DMS 273 (cell line): ENCODE measurements at regions not wholly inside any gene's neighbourhood (a gene's known extent, or its start where the extent isn't known, plus 50 kb on each side); places are given as distances from the start of the nearest gene placed in this dataset.
A peak's percentile ranks its signal among the peaks of the same experiment; 100 is the strongest.

ENCODE experiments used
- DNase-seq: peaks from one replicate; lab custom pipeline; 2025; ENCODE audit not compliant: unreplicated experiment; lab: John Stamatoyannopoulos, UW

DNA sequence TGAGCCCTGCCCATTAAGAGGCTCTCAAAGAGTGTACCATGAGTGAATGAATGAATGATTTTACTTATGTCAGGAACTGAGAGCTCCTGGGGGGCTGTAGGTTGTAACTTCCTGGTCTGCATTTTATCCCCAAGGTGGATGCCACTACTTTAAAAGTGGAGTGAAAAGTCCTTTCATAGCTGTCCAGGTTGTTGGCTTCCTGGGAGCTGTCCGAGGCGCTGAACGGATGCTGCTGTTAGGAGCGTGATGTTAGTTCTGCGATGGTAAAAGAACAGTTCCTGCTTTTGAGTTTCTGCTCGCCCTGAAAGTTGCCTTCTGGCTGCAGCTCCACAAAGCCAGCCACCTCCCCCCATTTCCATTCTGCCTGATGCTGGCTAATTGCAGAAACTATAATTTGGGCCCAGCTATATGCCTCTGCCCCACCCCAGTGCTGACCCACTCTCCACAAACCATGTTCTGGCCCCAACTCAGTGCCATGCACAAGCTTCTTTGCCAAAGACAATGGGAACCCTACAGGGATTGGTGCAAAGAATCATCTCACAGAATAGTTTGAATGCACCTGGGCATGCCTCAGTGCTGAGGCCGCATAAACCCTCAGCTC is 330.9 kb upstream of the CDH4 start:
- DNase-seq: peak; percentile 14

DNA sequence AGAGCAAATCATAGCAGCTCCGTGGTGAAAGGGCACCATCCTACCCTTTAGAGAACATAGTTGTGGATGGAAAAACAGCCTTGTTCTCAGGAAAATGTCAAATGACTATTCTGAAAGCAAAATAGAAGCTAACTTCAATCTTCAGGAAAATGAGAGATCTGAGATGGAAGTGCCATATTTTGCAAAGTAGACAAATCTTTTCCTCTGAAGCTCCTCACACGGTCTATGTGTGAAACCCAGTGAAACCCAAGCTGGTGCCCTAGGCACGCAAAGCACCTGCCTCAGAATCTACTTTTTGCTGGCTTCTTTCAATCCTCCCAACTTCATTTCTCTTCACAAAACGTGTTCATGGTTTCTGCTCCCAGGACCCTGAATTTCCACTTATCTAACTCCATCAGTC is 325.2 kb upstream of the CDH4 start:
- no peak for DNase-seq

DNA sequence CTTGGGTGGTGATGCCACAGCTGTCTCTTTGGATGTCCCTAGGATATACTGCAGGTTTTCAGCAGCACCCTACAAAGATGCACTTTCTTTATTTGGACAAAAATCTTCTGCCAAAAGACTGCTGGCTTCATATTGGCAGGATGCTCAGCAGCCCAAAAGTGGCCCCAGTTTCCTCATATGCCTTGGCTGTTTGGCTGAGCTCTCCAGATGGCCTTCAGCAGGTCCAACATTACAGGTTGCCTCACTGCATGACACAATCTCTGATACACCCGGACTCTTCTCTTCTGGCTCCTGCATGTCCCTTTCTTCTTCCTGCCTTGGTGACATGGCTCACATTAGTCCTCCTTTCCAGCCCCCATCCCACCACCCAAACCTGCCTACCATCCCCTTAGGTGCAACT is 323.7 kb upstream of the CDH4 start:
- DNase-seq: no peak

DNA sequence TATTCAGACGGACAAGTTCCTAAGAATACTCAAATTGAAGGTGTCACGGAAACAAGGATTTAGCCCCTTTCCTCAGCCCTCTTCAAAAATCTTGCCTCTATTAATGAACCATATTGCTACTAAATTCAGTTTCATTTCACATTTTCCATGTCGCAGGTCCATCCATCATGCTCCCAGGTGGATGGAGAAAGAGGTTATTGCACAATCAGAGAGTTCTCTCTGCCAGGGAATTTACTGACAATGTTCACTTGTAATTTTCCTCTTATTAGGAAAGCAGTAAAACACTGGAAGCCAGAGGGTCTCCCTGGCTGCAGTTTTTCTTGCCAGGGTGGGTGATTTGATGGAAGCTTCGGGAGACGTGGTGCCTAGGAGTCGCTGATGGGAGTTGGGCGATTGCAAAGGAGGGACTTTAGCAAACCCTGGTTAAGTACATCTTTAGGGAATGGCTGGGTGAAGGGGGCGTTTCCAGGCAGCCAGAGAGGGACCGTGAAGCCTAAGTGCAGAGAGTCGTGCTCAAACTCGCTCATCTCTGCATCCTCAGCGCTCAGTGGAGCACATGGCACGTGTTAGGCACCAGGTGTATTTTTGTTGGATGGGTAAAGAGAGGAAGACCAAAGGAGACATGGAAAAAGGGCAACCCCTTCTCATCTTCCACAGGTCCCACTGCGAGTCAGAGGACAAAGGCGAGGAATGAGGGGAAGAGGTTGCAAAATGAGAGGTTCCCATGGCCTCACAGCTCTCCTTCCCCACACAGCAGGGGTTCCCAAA is 321.9 kb upstream of the CDH4 start:
- no peak for DNase-seq

DNA sequence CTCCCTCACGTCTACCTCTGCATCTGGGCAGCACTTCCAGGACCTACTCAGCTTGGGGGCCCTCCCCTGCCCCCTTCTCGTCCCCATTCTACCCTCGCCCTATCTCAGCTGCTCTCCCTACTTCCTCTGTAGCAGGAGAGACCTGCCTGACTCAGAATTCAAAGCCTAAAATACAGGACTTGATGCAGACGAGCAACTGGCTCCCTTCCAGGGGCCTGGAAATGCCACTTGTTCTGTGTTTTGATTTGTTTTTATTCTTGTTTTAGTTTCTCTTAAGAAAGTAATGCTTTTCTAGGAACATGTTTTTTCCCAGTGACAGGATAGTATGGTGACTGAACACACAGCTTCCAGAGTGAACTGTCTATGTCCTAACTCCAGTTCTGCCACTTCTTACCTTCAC is 320.4 kb upstream of the CDH4 start:
- no peak for DNase-seq

DNA sequence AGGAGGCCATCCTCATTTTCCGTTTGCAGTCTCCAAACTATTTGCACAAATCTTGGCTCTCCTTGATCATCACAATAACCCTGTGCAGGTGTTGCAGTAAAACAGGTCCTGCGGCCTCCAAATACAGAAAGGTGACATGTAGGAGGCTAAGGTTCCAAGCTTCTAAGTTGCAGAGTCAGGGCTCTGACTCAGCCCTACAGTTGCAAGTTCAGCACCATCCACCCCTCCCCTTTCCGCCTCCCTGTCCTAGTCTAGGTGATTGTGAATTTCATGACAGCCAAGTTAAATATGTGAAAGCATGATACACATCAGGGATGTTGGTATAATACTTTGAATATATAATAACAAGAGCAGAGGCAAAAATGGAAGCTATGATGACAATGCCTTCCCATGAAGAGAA is 317.3 kb upstream of the CDH4 start:
- DNase-seq: no peak

DNA sequence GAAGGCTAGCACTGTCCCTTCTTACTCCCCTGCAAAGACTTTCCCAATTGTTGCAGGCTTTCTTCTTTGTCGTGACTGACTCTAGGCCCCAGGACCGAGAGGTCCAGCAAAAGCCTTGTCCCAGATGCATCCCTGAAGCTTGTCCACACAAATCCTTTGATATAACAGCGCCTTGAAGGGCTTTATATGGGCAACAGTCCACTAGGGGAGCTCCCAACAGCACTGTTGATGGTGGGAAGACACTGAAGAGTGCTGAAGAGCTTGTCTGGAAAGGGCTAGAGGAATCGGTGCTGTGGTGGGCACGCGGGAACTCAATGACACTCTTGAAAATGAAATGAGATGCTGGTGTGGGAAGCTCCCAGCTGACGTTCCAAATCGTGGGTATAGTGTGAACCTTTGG is 316.1 kb upstream of the CDH4 start:
- no peak for DNase-seq

DNA sequence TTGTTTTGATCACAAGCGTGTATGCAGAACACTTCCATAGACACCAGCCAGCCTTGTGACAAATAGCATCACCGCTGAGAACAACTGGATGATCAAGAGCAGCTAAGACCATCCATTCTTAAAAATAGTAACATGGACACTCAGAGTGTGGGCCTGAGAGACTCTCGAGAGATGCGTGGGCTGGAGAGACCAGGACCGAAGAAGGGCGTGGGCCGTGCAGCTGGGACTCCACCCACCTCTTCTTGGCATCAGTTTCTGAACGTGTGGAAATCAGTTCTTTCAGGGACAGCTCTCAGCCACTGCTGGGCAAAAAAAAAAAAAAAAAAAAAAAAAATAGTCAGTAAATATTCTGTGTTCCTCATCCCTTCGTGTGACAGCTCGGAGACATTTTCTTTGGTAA is 314.5 kb upstream of the CDH4 start:
- DNase-seq: no peak

DNA sequence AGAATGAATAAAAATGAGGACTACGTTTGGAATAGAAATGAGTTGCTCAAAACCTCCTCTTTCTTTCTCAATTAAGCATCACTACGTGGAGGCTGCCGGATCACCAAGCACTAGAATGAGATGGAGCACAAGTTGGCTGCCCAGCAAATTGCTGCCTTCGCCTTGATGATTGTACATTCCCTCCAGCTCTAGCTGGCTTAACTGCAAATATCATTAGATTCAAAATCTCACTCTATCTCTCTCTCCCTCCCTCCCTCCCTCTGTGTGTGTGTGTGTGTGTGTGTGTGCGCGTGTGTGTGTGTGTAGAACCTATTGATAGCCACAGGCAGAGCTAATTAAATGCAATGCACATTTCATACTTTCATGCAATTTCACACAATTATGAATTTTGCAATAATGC is 310.7 kb upstream of the CDH4 start:
- no peak for DNase-seq

DNA sequence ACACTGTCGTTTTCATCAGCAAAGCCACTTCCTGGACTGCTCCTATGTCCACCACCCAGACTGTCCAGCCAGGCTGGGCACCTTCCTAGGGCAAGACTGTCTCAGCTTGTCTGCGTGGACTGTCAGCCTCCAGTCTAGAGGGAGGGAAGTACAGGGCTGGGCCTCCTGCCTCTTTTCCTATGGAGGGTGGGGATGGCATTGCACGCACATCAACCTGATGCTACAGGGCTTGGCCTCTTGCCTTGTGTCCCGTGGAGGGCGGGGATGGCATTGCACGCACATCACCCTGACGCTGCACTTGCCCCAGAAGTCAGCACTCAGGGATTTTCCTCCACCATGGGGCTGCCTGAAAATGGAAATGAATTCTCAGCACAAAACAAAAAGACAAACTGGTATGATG is 304.2 kb upstream of the CDH4 start:
- no peak for DNase-seq

DNA sequence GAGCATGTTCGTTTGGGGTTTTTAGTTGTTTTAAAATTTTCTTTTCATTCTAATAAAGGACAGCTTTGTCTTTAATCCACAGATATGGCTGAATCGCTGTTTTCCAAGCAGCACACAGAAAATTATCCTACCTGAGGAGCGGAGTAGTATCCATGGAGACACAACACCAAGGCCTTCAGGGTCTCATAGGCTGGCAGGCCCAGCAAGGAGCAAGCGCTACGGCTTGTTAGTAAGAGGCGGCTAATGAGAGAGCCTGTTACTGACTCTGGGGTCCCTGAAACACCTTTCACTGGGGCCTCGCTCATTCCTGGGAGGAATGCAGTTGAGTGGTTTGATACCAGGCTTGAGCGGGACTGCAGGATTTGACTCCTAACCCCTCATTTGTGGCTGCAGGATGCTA is 303.8 kb upstream of the CDH4 start:
- no peak for DNase-seq

DNA sequence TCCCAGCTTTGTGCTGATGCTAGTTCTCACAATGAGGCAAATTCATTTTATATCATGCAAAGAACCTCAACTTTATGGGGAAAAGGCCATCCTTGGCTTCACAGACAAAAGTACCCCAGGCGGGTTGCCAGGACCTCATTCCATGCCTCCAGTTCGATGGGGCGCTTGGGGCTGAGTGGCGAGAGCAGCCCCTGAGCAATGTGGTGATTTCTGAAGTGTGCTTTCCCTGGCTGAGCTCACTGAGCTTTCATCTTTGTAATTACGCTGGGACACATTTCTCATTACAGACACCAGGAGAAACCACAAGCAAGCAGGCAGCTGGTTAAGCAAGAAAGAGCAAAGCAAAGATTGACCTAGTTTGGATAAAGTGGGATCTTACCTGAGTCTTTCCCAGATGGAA is 301.5 kb upstream of the CDH4 start:
- no peak for DNase-seq

DNA sequence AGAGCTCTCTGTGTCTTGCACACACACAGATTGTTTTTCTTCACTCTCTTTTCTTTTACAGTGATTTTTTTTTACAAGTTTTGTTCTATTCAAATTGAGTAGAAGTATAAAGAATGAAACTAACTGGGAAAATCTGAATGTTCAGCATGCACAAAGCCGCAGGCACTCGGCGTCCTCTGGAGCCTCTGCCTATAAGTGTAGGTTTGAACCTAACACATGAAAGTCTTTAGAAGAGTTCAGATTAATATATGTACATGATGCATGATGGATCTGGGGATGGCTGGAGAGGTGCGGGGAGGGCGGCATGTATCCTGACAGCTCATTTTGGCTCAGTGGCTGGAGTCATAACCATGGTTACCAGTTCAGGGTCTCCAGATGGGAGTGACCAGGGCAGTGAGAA is 301.1 kb upstream of the CDH4 start:
- DNase-seq: no peak

DNA sequence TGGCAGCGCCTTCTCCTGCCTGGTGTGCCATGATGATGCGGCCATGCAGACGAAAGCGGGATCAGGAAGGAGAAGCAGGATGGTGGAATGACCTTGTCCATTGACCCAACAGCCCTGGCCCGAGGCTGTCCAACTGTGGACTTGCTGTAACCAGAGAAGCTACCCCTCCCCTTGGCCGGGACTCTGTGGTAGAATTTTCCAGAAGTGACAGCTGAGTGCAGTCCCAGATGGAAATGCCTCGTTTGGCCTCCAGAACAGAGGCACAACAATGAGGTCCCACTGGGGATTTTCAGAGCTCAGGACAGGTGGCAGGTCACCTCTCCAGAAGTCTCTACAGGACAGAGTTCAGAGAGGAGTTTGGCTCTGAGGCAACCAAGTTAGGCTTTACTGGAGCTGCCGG is 299.2 kb upstream of the CDH4 start:
- no peak for DNase-seq

DNA sequence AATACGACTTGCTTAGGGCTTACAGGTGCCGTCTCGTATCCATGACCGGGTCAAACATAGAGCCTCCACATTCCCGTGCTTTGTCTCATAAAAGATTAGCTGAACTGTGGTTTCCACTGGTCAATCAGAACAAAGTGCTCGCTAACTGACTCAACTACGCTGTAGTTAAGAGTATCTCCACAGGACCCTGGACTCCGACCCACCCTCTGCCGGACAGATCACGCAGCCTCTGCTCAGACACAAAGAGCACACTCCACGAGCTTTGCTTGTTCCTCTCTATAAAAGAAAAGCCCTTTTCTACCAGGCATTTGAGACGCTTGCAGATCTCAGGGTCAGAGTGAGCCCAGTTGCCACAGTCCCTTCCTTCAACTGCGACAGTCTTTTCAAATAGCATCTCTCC is 298.7 kb upstream of the CDH4 start:
- no peak for DNase-seq

DNA sequence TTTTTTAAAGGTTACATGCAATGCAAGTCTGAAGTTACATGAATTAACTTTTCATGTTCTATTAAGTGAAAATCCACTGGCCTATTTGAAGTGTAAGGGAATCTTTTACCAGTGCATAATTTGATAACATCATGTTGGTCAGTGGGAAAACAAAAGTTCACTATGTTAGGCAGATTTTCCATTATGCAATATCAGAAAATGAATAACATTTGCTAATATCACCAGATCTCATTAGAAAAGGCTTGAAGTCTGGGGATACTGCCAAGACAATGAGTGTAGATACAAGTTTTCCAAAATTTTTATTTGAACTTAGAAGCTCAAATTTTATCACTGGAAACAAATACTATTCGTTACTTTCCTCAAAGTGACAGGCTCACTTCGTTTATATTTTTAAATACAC is 296.4 kb upstream of the CDH4 start:
- DNase-seq: no peak

DNA sequence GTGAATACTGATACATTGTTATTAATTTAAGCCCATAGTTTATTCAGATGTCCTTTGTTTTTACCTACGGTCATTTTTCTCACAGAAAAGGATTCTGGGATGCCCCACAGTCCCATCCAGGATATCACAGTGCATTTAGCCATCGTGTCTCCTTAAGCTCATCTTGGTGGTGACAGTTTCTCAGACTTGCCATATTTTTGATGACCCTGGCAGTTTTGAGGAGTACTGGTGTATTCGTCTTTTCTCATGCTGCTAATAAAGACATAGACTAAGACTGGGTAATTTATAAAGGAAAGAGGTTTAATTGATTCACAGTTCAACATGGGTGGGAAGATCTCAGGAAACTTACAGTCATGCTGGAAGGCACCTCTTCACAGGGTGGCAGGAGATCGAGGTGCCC is 295.9 kb upstream of the CDH4 start:
- no peak for DNase-seq

DNA sequence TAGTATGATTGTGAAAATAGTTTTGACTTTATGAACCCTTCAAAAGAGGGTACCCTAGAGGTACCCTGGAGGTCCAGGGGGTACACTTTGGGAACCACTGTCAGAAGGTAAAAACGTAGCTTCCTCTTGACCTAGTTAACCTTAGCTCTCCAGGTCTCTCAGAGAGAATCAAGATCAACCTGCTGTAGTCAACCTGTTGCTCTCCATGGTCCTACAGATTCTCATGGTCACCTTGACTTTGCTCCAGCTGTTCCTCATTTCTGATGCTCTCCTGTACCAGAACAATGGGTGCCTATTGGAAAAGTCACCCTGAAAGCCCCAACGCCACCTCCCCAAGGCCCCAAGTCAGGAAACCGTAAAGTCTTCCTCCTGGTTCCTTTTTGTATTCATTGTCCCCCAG is 294.4 kb upstream of the CDH4 start:
- no peak for DNase-seq

DNA sequence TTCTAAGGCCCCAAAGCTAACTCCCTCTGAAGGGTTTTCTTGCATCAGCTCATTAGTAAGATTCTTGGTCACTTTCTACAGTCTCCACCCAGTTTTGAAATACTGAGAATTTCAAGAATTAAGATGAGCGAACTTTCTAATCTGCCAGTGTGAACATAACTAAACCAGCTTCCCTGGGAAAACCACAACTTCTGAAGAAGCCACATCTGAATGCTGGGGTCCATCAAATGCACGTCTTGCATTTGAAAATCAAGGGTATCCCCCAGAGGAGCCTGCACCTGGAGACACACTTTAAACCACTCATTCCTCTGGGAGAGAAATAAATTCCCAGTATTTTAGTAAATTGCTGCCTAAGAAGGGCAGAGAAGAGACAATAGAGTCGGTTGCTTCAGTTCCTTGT is 292.1 kb upstream of the CDH4 start:
- DNase-seq: no peak

DNA sequence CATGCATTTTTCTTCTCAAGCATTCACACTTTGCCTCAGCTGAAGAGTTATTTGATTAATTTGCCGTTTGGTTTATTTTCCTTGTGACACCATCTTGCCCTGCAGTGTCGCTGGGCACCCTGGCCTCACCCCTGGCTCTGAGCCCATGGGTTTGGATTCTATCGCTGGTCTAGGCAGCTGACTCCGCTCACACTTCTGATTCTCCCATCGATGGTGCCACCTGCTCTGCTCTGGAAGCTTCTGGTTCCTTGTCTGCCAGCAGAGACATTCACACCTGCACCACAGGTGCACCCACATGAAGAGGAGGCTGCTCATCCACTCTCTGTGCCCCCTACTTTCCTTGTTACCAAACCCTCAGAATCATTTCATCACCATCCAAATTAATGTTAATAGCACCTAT is 291.6 kb upstream of the CDH4 start:
- DNase-seq: no peak

DNA sequence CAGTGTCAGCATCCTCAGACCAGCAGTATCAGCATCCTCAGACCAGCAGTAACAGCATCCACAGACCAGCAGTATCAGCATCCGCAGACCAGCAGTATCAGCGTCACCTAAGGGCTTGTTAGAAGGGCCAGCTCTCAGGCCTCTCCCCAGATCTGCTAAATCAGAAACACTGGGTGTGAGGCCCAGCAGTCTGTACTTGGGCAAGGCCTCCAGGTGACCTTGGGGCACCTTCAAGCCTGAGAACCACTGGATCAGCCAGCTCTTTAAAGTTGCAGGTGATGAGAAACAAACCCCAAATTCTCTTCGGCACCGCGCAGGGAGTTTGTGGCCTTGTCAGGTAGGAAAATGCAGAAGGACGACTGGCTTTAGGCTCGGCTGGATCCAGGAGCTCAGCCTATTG is 290.5 kb upstream of the CDH4 start:
- no peak for DNase-seq

DNA sequence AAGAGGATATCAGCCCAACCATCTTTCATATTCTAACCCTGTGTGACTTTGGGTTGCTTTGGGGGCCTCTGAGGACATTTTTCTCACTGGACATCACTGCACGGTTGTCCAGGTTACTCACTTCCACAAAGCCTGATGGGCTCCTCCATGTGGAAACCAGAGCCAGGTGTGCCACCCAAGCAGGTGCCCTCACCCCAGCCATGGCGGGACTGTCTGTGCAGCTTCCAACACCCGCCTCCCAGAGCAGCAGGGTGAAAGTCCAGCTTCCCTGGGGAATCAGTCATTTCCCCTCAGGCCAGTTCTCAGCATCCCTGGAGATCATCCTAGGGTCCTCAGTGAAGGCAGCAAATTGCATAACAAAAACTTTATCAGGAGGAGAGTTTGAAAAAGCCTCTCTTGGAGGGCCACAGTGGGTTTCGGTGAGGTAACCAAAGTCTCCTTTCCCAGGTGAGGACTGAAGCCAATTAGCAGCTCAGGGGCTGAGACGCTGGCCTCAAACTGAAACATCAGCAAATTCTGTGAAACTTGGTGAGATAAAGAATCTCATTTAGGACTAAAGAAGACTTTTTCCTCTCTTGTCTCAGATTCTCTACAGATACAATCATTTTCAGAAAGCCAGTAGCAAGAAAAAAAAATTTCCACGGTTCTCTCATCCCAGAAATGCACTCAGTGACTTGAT is 289.6 kb upstream of the CDH4 start:
- no peak for DNase-seq

DNA sequence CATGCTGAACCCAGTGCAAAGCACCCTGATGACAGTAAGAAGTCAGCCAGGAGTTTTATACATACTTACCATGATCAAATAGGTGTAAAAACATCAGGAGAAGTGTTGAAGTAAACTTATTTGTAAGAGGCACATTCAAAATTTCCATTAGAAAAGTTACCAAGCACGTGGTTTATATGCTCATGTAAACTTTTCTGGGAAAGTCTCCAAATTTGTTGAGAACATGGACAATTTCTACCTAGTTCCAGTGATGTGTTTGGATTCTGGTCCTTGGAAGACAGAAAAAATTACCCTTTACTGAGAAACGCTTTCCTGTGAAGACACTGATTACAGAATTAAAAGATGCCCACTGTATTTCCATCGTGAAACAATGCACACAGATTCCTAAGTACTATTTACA is 288.9 kb upstream of the CDH4 start:
- DNase-seq: no peak
